ENCODE measurements at regions not wholly inside any gene's neighbourhood (a gene's known extent, or its start where the extent isn't known, plus 50 kb on each side); places are given as distances from the start of the nearest gene placed in this dataset.

DNA sequence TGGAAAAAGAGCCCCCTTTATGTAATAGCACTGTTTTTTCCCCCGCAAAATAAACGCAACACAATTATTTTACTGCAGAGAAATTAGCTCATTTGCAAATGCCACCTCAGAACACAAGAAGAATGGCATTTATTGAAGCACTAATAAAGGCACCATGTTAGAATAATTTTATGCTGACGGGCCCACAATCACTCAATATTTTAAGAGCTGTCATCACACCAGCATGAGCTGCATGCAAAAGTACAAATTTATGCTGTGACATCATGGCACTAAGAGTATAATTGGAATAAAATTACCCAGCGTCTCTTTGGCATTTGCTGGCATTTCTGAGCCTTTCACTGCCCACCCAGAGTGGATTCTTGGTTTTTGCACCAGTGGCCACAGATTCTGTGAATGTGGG, 364.6 kb downstream of the TLE4 start:
- TF ChIP-seq GATAD2B (IDR thresholded peaks at IDR 0.05; ENCODE audit: borderline replicate concordance) (no peak), POLR2AphosphoS5 (IDR thresholded peaks at IDR 0.05; ENCODE audit: control insufficient read depth, insufficient read depth, low read depth, low read length) (no peak), ZNF239 (CRISPR knock-in tag; IDR thresholded peaks at IDR 0.05) (no peak), KAT8 (IDR thresholded peaks at IDR 0.05; ENCODE audit: low read depth) (no peak), PHF8 (IDR thresholded peaks at IDR 0.05; ENCODE audit: borderline replicate concordance, low read length) (no peak), BHLHE40 (IDR thresholded peaks at IDR 0.05; ENCODE audit: low read length) (no peak), POLR2AphosphoS2 (IDR thresholded peaks at IDR 0.05; ENCODE audit: low read length) (no peak), ZNF551 (CRISPR knock-in tag; IDR thresholded peaks at IDR 0.05) (no peak), KLF1 (tag; IDR thresholded peaks at IDR 0.05) (no peak), TAL1 (IDR thresholded peaks at IDR 0.05) (no peak)
- TF ChIP-seq, protein P1, sequence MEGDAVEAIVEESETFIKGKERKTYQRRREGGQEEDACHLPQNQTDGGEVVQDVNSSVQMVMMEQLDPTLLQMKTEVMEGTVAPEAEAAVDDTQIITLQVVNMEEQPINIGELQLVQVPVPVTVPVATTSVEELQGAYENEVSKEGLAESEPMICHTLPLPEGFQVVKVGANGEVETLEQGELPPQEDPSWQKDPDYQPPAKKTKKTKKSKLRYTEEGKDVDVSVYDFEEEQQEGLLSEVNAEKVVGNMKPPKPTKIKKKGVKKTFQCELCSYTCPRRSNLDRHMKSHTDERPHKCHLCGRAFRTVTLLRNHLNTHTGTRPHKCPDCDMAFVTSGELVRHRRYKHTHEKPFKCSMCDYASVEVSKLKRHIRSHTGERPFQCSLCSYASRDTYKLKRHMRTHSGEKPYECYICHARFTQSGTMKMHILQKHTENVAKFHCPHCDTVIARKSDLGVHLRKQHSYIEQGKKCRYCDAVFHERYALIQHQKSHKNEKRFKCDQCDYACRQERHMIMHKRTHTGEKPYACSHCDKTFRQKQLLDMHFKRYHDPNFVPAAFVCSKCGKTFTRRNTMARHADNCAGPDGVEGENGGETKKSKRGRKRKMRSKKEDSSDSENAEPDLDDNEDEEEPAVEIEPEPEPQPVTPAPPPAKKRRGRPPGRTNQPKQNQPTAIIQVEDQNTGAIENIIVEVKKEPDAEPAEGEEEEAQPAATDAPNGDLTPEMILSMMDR (IDR thresholded peaks at IDR 0.05 in 2 of 3, conservative IDR thresholded peaks at IDR 0.05 in 1 of 3; ENCODE audit: insufficient read depth in 2 of 3, low read depth in 1 of 3, low read length in 3 of 3) = no peak
- TF ChIP-seq, protein P2, sequence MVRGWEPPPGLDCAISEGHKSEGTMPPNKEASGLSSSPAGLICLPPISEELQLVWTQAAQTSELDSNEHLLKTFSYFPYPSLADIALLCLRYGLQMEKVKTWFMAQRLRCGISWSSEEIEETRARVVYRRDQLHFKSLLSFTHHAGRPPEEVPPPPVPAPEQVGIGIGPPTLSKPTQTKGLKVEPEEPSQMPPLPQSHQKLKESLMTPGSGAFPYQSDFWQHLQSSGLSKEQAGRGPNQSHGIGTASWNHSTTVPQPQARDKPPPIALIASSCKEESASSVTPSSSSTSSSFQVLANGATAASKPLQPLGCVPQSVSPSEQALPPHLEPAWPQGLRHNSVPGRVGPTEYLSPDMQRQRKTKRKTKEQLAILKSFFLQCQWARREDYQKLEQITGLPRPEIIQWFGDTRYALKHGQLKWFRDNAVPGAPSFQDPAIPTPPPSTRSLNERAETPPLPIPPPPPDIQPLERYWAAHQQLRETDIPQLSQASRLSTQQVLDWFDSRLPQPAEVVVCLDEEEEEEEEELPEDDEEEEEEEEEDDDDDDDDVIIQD (CRISPR knock-in tag; IDR thresholded peaks at IDR 0.05) = no peak
